SK-N-MC (cell line): ENCODE measurements at regions not wholly inside any gene's neighbourhood (a gene's known extent, or its start where the extent isn't known, plus 50 kb on each side); places are given as distances from the start of the nearest gene placed in this dataset.

Experiments used
- EZH2 ChIP-seq: fragments of 200-600 bp; sonication (generic); IDR thresholded peaks from one replicate; pipeline ENCODE4 v1.6.1; 2017; ENCODE audit warnings: antibody characterized with exemption
- FOXP2 ChIP-seq: optimal IDR thresholded peaks from 2 replicates; pipeline ENCODE3; 2011; ENCODE audit warnings: mild to moderate bottlenecking, moderate library complexity; ENCODE audit not compliant: insufficient read depth; ENCODE audit errors: extremely low read length, control extremely low read depth
- POLR2AphosphoS5 ChIP-seq: IDR thresholded peaks from 2 replicates; pipeline ENCODE4 v1.6.1; 2012; ENCODE audit warnings: mild to moderate bottlenecking, low read depth, low read length, borderline replicate concordance

GRCh38 chr14:30427846-30428245 lies 131.1 kb upstream of the G2E3 start:
- no peak for TF ChIP-seq POLR2AphosphoS5
- no peak for TF ChIP-seq EZH2
- no peak for TF ChIP-seq FOXP2
